Limb (tissue), 2 donors: ENCODE measurements at regions not wholly inside any gene's neighbourhood (a gene's known extent, or its start where the extent isn't known, plus 50 kb on each side); places are given as distances from the start of the nearest gene placed in this dataset.

ENCODE experiments used
- DNase-seq, 2 donors: peaks; one replicate each; pipeline ENCODE4 v3.0.0-alpha.2; 2016; ENCODE audit errors: extremely low spot score in 2 of 2

- DNase-seq, result no peak
These were observed 58.7 kb upstream of the CDH19 start for GRCh38 chr18:66662632-66663031.

DNA sequence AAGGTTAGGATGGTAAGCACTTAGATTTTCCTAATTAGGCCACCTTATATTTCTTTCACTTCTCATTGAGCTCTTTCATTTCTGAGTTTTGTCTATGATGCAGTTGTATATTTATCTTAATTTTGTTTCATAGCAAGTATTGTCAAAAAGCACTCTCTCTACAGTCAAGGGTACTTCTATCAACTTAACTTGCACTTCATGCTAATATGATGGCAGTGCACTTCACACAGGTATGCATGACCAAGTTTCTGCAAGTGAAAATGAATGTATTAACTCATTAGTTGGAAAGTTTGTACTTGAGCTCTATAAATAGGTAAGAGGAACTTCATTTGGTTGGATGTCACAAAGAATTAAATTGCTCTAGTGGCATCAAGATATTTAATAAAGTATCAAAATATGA is 51.5 kb upstream of the CDH19 start:
- no peak for DNase-seq
